HG03354 (cell line): ENCODE measurements at regions not wholly inside any gene's neighbourhood (a gene's known extent, or its start where the extent isn't known, plus 50 kb on each side); places are given as distances from the start of the nearest gene placed in this dataset.
"Not testable (repeated sequence)": the region's sequence is repeated elsewhere in the genome, so short reads cannot be mapped to it uniquely, and the experiment has no call there.

ENCODE experiments used
- ATAC-seq: cut with Tn5 transposase; IDR thresholded peaks from one replicate; pipeline ENCODE4 v1.9.1; 2021; ENCODE audit warnings: mild to moderate bottlenecking; ENCODE audit not compliant: unreplicated experiment, poor library complexity, severe bottlenecking

- no peak for ATAC-seq
Observed at GRCh38 chr5:57940236-57940635, 457.6 kb upstream of the ACTBL2 start.

DNA sequence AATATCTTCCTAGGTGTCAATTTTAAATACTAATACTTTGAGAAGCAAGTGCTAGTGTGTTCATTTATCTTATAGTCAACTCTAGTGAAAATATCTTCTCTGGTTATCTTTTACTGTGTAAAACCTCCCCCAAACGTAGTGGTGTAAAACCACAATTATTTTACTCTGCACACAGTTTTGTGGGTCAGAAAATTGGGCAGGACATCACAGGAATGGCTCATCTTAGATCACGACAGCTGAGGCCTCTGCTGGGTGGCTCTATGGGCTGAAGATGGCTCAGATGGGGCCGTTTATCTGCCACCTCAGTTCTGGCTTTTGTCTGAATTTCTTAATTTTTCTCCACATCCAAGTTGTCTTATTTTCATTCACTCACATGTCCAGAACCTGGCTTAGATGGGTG lies 457.2 kb upstream of the ACTBL2 start:
- ATAC-seq, result no peak

- no peak for ATAC-seq
Observed at GRCh38 chr5:57939335-57939734, 456.7 kb upstream of the ACTBL2 start.

GRCh38 chr5:57938174-57938557 lies 455.6 kb upstream of the ACTBL2 start:
- no peak for ATAC-seq

- ATAC-seq, result no peak
Observed at GRCh38 chr5:57937501-57938173, 455.0 kb upstream of the ACTBL2 start.

GRCh38 chr5:57937025-57937424 lies 454.4 kb upstream of the ACTBL2 start:
- no peak for ATAC-seq

DNA sequence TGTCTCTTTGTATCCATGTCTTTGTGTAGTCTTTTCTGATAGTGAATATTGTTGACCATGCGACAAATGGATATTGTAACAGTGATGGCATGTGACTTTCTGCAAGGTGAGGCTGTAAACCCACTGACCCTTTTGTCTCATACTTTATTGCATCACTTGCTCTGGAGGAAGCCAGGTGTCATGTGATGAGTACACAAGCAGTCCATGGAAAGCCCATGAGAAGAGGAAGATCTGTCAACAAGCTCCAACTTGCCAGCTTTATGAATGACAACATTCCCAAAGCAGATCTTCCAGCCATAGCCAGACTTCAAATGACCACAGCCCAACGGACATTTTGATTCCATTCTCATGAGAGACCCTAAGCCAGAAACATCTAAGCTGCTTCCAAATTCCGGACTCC lies 450.1 kb upstream of the ACTBL2 start:
- no peak for ATAC-seq

GRCh38 chr5:57931807-57932206 lies 449.2 kb upstream of the ACTBL2 start:
- no peak for ATAC-seq

DNA sequence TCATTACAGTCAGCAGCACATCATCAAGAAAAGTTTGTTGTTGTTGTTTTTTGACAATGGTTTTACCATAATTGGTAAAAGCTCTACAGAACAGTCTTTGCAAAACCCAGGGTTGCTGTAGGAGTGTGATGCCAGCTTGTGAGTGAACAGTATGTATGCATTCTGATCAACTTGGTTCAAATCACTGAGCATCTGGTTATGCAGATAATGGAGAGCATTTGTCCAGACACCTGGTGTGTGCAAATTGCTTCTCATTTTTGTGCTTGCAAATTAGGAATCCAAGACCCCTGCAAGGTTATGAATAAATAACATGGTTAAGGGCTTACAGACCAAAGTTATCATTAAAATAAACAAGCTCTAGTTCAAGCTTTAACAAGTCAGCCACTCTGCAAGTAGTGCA lies 448.7 kb upstream of the ACTBL2 start:
- no peak for ATAC-seq

DNA sequence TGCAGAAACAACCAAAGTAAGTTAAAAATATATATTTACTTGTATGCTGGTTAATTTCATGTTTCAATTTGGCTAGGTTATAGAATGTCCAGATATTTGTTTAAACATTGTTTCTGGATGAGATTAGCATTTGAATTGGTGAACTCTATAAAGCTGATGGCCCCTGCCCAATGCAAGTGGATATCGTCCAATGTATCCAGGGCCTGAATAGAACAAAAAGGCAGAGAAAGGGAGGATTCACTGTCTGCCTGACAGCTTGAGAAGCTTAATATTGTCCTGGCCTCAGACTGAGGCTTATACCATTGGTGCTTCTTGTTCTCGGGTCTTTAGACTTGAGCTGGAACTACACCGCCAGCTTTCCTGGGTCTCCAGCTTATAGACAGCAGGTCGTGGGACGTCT lies 446.7 kb upstream of the ACTBL2 start:
- ATAC-seq, result no peak

GRCh38 chr5:57923094-57923493 lies 440.5 kb upstream of the ACTBL2 start:
- ATAC-seq, result not testable (repeated sequence)

- no peak for ATAC-seq
Observed at GRCh38 chr5:57917004-57917403, 434.4 kb upstream of the ACTBL2 start.

DNA sequence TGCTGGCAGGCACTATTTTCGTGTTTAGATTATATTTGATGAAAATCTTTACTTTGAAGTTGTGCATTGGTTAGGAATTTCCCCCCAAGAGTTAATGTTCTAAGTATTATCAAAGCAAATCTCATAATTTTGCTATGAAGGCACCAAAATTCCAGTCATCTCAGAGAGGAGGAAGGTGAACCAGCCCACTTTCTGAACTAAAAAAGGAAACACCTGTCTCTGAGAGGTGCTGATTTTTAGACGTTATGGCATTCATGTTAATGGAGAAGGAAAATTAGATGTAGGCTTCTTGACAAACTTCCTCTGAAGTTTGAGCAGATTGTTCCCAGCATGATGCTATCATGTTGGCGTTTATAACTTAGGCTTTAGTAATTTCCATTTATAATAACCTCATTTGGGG lies 432.9 kb upstream of the ACTBL2 start:
- ATAC-seq, result no peak

GRCh38 chr5:57911438-57911837 lies 428.8 kb upstream of the ACTBL2 start:
- ATAC-seq, result no peak

- ATAC-seq, result no peak
Observed at GRCh38 chr5:57906671-57907070, 424.1 kb upstream of the ACTBL2 start.

DNA sequence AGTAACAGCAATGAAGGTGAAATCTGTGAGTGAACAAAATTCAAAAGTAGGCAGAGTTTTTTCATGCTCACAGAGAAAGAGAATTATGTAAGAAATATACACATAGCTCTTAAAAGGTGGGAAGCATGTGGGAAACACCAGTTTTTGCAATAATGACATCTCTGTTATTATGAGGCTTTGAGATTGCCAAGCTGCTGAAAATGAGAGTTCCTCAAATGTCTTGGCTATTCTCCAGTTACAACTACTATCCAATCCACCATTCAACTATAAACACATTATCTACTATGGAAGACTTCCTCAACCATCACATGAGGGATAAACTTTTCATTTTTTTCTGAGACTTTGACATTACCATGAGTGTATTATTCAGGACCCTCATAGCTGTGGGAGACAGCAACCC lies 420.8 kb upstream of the ACTBL2 start:
- ATAC-seq, result no peak

DNA sequence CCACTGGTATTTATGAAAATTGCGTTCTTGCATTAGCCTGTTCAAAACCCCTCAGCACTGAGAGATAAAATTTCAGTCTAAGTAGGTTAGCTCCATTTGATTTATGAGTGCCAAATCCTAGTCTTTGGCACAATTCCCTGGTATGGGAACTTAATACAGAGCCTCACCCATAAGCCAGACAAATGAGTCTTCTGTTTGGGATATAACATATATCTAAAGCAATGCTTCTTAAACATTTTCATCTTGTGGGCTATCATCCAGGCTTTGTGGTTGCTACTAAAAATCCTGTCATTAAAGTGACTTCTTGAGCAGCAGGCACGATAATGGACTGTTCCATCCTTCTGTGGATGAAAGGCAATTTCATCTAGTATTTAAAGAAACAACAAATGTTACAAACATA lies 419.5 kb upstream of the ACTBL2 start:
- ATAC-seq, result no peak

- no peak for ATAC-seq
Observed at GRCh38 chr5:57900381-57900944, 417.9 kb upstream of the ACTBL2 start.

DNA sequence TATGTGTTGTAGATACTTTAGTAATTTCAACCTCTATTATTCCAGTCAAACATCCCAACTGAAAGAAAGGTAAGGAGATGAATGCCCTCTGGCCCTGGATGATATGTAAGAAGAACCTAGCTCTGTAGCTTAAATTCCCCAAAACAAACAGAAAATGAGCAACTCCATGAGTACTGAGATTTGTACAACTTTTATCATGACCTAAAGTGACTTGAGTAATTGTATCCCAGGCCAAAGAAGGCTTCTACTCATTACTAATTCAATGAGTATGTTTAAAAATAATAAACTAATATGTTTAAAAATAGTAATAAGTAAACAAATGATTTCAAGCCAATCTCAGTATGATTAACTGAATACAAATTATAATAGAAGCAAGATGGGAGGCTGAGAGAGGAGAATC lies 414.0 kb upstream of the ACTBL2 start:
- no peak for ATAC-seq

DNA sequence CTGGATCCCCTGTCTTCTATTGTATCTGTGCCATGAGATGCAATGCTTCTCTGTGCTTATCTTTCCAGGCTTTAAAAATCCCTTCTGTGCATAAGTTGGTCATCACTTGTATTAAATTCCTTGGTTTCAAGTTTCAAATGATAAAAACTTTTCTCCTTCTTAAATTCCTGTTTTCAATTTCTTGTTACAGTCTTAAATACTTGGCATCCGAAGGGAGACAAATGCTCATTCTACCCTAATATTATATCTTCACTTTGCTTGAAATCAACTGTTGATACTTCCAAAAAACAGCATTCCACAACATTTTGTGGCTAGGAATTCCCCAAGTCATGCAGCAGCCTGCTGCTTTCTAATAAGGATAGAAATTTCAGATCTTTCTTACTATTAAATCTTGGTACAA lies 413.2 kb upstream of the ACTBL2 start:
- ATAC-seq, result no peak

- no peak for ATAC-seq
Observed at GRCh38 chr5:57893926-57894325, 411.3 kb upstream of the ACTBL2 start.

- ATAC-seq, result no peak
Observed at GRCh38 chr5:57891443-57891842, 408.8 kb upstream of the ACTBL2 start.
